Left ventricle myocardium inferior (tissue), 1 donor: ENCODE measurements at regions not wholly inside any gene's neighbourhood (a gene's known extent, or its start where the extent isn't known, plus 50 kb on each side); places are given as distances from the start of the nearest gene placed in this dataset.

Experiments used
- DNase-seq: peaks from one replicate; pipeline ENCODE4 v3.0.0-alpha.2; 2020
- H3K27ac ChIP-seq: fragments of 200-600 bp; replicated peaks from 2 replicates; pipeline ENCODE4 v1.8.0; 2021
- H3K27me3 ChIP-seq: fragments of 200-600 bp; 2 replicates; pipeline ENCODE4 v1.8.0; 2021; ENCODE audit warnings: low read depth
- H3K36me3 ChIP-seq: fragments of 200-600 bp; 2 replicates; pipeline ENCODE4 v1.8.0; 2021
- H3K4me1 ChIP-seq: fragments of 200-600 bp; 2 replicates; pipeline ENCODE4 v1.8.0; 2021
- H3K4me3 ChIP-seq: fragments of 200-600 bp; 2 replicates; pipeline ENCODE4 v1.8.0; 2021; ENCODE audit warnings: mild to moderate bottlenecking, moderate library complexity
- H3K9me3 ChIP-seq: fragments of 200-600 bp; replicated peaks from 2 replicates; pipeline ENCODE4 v1.8.0; 2021
- intact Hi-C: fragments of 100-400 bp; cut with micrococcal nuclease; formaldehyde crosslinking; loops from one replicate; pipeline ENCODE4 v1.11.0; 2022
- TF ChIP-seq, protein P1 (sequence below): fragments of 200-600 bp; IDR thresholded peaks from 2 replicates; pipeline ENCODE4 v1.8.0; 2021; ENCODE audit warnings: antibody characterized with exemption, mild to moderate bottlenecking, borderline replicate concordance
- donor health status: DM: no; HTN: yes; CAD: no; lungs with severe emphysema.

- no peak for DNase-seq
- no peaks in the 10 kb centered on the region for H3K27me3 ChIP-seq
- H3K27ac ChIP-seq = no peak overlapping the region
- no peaks in the 10 kb centered on the region for H3K4me1 ChIP-seq
- H3K9me3 ChIP-seq = no peaks in the 10 kb centered on the region
- TF ChIP-seq, protein P1, sequence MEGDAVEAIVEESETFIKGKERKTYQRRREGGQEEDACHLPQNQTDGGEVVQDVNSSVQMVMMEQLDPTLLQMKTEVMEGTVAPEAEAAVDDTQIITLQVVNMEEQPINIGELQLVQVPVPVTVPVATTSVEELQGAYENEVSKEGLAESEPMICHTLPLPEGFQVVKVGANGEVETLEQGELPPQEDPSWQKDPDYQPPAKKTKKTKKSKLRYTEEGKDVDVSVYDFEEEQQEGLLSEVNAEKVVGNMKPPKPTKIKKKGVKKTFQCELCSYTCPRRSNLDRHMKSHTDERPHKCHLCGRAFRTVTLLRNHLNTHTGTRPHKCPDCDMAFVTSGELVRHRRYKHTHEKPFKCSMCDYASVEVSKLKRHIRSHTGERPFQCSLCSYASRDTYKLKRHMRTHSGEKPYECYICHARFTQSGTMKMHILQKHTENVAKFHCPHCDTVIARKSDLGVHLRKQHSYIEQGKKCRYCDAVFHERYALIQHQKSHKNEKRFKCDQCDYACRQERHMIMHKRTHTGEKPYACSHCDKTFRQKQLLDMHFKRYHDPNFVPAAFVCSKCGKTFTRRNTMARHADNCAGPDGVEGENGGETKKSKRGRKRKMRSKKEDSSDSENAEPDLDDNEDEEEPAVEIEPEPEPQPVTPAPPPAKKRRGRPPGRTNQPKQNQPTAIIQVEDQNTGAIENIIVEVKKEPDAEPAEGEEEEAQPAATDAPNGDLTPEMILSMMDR = no peak
- no peak overlapping the region for H3K4me3 ChIP-seq
- H3K36me3 ChIP-seq = no peaks in the 10 kb centered on the region
- intact Hi-C loops = no loop called here
Measured at GRCh38 chr10:36303896-36304295, 661.8 kb upstream of the FZD8 start.

DNA sequence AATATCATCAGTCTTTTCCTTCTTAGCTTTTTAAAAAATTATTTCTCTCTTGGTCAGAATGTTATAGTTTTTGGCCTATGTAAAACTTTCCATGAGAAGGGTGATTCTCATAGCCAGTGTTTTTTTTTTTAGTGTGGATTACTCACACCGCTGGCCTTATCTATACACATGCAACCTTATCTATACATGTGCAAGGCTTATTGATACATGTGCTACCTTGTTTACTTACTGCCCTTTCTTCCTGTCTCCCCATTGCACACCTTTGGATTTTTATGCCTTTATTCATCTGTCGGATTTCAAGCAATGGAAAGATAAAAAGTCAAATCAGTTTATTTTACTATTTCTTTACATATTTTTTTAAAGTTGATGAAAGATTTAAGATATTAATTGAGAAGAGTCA lies 660.0 kb upstream of the FZD8 start:
- Histone ChIP-seq H3K4me3 (no peak overlapping the region), H3K9me3 (no peaks in the 10 kb centered on the region), H3K27ac (no peak overlapping the region), H3K27me3 (no peaks in the 10 kb centered on the region), H3K4me1 (no peaks in the 10 kb centered on the region), H3K36me3 (no peaks in the 10 kb centered on the region)
- intact Hi-C loops = no loop called here
- TF ChIP-seq, protein P1 = no peak
- DNase-seq = no peak

DNA sequence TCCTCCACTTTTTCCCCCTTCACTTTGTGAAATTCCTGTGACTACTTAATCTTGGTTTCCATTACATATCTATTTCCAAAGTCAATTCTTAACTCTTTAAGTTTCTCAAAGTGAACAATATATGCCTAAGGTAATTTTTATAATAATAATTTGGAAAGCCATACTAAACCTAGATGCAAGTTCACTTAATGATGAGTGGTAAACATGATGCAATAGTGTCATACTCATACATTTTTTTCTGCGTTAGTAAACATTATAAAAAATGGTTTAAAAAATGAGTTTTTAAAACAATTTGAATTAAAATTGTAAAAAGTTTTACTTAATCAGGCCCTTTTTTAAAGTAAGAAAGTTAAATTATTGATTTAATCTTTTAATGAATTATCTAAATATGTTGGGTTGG lies 659.4 kb upstream of the FZD8 start:
- no peaks in the 10 kb centered on the region for H3K27me3 ChIP-seq
- TF ChIP-seq, protein P1 = no peak
- intact Hi-C loops = no loop called here
- H3K4me3 ChIP-seq = no peak overlapping the region
- no peaks in the 10 kb centered on the region for H3K9me3 ChIP-seq
- no peaks in the 10 kb centered on the region for H3K36me3 ChIP-seq
- H3K4me1 ChIP-seq = no peaks in the 10 kb centered on the region
- DNase-seq = no peak
- no peak overlapping the region for H3K27ac ChIP-seq

- TF ChIP-seq, protein P1 = no peak
- intact Hi-C loops = no loop called here
- no peak for DNase-seq
- no peaks in the 10 kb centered on the region for H3K36me3 ChIP-seq
- H3K4me3 ChIP-seq = no peak overlapping the region
- H3K27ac ChIP-seq = no peak overlapping the region
- H3K9me3 ChIP-seq = no peaks in the 10 kb centered on the region
- H3K27me3 ChIP-seq = no peaks in the 10 kb centered on the region
- H3K4me1 ChIP-seq = no peaks in the 10 kb centered on the region
Measured at GRCh38 chr10:36301139-36301538, 659.0 kb upstream of the FZD8 start.

DNA sequence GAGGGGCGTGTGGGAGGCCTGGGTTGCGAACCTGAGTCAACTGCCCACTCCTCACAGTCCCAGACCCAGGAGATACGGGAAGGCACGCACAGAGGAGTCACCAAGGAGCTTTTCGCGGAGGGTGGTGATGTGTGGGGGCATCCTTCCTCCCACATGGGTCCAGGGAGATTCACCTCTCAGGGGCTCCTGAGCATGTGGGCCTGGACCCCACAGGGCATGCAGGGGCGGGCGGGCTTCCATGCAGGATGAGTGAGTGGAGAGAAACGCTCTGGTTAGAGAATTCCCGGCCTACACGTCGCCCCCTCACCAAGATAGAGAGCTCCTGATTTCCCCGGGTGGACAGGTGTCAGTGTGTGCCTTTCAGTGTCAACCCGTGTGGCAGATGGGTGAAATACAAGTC lies 641.7 kb upstream of the FZD8 start:
- no peaks in the 10 kb centered on the region for H3K36me3 ChIP-seq

More for the DNA sequence above, 641.7 kb upstream of the FZD8 start:
- H3K4me3 ChIP-seq = no peak overlapping the region
- H3K27ac ChIP-seq = no peak overlapping the region
- no peaks in the 10 kb centered on the region for H3K4me1 ChIP-seq
- H3K9me3 ChIP-seq = peaks cover 35% of the 10 kb centered on the region
- no peaks in the 10 kb centered on the region for H3K27me3 ChIP-seq
- no peak for DNase-seq
- intact Hi-C loops = no loop called here
- TF ChIP-seq, protein P1 = no peak
